HK-2 (cell line): ENCODE measurements at regions not wholly inside any gene's neighbourhood (a gene's known extent, or its start where the extent isn't known, plus 50 kb on each side); places are given as distances from the start of the nearest gene placed in this dataset.

Experiments used
- DNase-seq: peaks from one replicate; pipeline ENCODE4 v3.0.0-alpha.2; 2018; ENCODE audit not compliant: unreplicated experiment

DNA sequence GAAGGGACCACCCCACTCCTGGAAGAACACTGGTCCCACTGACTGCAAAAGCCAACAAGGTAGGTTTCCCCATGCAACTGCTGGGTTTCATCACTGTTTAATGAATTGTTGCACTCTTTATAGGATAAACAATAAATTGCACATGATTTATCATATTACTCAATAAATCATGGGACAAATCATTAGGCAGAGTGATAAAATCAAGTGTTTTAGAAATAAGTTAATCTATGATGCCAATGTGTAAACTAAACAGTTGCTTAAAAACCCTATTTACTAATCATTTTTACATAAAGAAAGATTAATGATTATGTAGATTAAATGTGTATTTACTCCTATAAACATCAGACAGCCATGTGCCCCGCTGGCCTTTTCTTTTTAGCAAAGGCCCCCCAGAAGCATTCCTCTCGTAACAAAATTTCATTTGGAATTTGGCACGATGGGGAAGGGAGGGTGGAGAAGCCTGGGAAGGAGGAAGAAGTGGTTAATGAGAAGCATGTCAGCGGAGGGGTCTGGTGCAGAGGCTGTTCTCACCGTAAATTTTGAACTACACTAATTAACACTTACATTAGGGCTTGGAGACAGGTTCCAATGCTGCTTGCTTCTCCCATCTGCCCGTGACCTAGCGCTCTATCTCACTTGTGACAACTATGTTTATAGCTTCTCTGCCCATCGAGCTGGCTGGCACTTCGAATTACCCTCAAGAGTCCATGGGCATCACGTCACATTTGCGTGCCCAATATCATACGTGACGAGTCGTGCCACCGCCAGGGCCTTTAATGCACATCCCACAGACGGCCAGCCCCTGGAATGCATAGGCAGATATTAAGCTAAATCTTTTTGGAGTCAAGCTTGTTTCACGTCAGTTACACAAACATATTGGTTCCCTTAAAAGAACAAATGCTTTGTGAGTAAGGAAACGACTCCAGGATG lies 357.7 kb upstream of the TSHZ3 start:
- DNase-seq = no peak

DNA sequence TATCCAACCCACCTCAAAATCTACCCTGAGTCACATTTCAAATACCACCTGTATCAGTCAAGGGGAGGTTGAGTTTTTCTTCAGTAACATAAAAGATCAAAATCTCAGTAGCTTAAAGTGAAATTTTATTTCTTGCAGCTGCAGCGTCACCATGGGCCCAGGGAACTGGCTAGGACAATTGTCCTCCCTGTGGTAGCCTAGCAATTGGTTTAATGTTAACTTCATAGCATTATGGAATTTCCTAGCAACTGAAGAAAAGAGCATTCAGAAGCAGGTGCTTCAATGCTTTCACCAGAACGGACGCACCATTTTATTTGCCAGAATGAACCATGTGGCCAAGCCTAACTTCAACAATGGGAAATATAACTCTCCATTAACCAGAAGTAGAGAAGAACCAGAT lies 359.3 kb upstream of the TSHZ3 start:
- no peak for DNase-seq

DNA sequence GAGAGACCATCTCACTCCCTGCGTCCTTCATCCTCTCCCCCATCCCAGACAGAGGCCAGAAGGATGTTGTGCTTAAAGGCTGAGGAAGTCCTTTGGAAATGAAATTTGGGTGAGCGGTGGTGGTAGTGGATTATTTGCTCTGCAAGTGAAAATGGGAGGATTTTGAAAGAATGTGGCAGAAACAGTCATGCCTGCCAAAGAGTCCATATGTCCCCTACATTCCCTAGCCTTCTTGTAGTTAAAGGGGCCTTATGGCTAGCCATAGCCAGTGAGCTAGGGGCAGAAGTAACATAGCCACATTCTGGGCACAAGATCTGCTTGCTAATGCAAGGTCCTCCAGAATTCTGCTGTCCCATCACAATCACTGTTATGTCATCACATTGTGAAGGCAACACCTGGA lies 360.2 kb upstream of the TSHZ3 start:
- no peak for DNase-seq

DNA sequence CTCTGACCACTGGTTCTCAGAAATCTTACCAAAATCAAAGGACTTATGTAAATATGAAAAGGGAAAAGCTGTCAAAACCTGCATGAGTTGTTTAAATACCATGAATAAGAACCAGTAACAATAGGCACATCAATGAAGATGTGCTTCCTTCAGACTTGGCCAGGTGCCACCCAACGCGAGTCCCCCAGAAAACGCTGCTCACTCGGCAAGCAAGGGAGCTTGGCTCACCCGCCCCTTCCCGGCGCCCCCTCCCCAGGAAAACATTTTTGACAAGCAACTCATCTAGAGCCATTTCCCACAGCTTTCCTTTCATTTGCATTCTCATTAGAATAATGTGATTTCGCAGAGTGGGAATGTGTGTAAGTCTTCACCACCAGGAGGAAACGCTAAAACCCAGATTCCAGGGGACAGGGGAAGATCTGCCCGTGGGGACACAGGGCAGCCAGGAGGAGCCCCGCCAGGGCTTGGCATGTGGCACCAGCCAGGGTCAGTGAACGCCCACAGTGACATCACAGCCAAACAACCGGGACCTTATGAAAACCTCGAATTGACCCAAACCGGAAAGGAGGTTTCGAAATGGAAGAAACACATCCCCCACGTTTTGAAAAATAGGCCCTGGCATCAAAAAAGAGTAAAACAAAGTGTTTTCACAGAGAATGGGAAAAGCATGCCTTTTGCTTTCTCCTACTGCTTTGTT lies 366.2 kb upstream of the TSHZ3 start:
- no peak for DNase-seq

DNA sequence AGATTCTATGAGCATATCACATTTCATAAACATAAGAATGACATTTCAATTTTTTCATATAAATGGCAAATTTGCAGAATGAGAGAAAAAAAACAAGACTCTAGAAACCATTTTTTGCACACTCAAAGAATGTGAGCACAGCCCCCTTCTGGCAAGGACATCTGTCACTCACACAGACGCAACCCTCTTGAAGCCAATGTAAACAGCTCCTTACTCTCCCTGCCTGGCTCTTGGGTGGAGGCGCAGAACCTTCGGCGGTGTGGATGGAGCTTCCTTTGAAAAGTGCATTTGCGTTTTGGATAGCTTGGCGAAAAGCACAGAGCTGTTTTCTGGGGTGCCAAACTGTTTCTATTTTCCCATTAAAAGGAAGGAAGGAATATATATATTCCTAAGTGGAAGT lies 367.6 kb upstream of the TSHZ3 start:
- no peak for DNase-seq

DNA sequence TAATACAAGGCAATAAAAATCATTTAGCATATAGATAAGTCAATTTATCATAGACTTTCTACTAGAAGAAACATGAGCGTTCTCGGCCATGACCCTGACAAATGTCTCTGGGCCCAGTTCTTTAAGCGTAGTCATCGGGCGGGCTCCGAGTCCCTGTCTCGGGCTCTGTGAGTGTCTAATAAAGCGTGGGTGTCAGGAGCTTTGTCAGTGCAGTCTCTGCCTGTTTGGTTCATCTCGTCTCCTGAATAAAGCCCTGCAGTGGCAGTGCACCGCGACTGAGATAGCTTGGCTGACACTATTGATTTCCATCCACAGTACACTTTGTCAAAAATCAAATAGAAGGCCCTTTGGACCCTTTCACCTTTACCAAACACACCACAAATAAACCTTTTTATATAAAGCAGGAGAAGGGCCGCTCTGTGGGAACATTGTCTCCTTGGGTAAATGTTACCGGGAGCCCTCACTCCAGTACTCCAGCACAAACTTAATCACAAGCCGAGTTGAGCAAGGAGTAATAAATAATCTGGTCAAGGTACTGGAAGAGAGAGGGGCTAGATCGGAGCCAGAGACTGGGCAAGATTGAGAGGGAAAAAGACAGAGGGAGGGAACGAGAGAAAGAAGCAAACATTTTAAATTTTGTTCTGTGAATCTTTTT lies 368.2 kb upstream of the TSHZ3 start:
- DNase-seq = no peak

DNA sequence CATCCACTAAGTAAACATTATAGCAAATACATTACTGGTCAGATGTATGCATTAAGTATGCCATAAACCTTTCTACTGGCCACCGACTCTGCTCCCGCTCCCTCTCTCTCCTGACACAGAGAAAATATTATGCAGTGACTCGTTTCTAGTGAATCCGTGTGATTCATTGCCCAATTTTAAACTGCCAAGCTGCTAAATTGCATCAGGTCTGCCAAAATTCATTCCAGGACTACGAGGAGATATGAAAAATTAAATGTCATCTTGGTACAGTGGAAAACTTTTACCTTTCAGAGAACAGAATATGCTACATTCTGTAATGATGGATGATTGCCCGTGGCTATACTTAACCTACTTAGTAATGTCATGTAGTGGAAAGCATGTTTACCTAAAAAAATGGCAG lies 368.8 kb upstream of the TSHZ3 start:
- DNase-seq = no peak

DNA sequence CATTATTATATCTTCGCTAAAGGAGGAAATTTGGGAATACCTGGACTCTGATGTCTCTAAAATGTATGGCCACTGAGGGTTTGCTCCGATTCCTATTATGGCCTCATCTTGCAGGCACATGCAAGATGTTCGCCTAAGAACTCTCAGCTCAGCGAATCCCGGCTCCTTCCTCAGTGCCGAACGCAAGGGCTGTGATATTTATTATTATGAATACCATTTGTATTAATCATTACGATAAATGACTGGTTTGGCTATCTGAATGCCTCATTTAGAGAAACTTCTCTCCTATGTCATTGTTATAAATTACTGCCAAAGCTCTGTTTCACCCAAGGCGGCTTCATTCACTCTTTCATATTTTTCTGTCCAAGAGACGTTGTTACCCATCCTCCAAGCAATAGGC lies 369.7 kb upstream of the TSHZ3 start:
- no peak for DNase-seq

DNA sequence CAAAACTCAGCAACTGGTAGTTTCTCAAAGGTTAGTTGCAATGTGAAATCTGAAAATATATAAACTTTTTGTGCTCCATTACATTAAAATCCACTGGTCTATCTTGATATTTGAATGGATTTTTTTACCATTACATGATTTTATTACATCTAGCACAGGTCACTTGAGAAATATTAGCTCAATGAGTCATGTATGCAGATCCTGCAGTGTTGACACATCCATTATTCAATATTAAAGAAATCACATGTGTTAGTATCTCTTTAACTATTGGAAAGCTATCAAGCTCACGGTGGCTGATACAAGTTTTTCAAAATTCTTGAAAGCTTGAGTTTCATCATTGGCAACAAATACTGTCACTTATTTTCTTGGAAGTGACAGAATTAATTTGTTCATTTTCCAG lies 373.9 kb upstream of the TSHZ3 start:
- no peak for DNase-seq

DNA sequence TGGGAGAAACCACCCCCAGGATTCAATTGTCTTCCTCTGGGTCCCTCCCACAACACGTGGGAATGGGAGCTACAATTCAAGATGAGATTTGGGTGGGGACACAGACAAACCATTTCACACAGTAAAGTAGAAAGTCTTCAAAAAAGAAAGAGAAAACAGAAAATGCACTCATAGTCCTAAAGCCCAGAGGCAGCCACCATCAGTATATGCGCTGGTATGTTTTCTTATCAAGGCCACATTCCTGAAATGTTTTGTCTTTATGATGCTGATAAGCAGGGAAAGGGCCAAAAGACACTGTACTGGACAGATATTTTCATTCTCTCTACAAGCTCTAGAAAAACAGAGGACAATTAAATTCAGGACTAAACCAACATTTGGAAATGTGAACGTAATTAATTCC lies 375.8 kb upstream of the TSHZ3 start:
- DNase-seq = no peak

DNA sequence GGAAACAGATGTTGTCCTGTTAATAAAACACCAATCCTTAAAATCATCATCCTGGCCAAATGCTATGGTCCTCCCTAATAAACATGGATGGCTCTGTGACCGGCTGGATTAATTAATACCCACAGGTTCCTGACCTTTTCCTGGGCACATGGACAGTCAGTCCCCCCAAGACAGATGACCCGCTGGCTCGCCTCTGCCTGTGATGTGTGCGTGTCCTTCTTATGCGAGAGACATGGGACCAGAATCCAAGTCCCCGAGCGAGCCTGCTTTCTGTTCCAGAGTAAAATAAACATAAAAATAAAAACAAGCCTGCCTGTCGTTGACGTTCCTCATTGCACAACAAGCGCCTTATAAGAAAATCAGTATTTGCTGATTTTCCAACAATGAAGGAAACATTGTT lies 378.3 kb upstream of the TSHZ3 start:
- DNase-seq = no peak

DNA sequence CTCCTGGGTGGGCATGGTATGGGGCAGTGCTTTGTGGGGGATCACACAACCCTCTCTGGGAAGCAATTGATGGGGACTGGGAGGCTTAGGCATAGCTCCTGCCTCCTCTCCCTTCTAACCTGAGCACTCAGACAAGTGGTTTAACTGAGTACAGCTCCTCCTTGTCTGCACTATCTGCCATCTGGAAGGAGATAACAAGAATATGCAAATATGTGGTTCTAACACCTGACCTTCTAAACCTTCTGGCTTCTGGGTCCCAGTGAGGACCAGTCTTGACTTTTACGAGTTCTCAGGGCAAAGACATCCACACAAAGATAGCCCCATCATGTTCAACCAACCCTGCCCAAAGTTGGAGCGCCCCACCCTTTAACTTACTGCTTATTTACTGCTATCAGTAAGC lies 381.0 kb upstream of the TSHZ3 start:
- DNase-seq = no peak

DNA sequence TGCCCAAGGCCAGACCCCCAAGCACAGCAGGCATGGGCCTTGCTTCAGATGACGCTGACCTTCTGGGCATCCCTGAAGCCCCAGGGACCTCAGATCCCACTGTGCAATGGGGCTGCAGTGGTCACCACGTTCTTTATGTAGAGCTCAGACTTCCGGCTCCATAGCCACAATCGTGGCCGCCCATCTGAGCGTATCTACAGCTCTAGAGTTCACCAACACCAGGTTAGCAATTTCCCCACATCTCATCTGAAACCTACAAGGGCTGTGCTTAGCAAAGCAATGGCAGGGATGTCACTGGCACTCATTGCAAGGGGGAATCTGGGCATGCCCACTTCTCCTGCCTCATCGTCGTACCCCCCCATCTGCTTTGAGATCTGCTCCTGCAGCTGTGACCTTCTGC lies 384.4 kb upstream of the TSHZ3 start:
- DNase-seq = no peak

DNA sequence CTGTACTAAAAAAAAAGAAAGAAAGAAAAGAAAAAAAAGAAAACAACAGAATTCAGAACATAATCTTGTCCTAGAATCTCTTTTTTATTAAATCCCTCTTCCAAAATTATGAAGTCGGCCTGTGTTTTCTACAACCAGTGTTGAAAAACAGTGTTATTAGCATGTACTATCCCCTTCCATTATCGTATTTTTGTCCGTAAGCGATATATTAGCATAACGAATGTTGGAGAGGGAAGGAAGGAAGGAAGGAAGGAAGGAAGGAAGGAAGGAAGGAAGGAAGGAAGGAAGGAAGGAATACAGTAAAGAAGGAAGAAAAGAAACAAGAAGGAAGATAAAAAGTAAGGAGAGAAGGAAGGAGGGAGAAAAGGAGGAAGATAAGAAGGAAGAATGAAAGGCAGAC lies 393.0 kb upstream of the TSHZ3 start:
- no peak for DNase-seq

DNA sequence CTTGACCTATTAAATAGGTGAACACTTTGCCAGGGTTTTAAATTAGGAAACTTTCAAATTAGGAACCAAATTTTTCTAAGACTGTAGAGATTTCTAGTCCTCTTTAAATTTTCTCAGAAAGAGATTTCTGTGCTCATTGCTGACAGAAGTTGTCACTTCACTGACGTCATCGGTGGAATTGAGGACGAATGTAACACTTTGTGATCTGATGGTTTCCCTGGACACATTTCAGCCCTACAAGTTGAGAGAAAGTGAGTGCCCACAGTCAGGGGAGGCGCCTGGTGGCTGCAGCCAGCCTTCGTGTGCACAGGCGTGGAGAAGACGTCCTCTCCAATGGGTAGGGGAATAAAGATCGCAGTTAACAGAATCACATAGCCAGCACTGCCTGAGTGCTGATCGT lies 396.5 kb upstream of the TSHZ3 start:
- DNase-seq = no peak

DNA sequence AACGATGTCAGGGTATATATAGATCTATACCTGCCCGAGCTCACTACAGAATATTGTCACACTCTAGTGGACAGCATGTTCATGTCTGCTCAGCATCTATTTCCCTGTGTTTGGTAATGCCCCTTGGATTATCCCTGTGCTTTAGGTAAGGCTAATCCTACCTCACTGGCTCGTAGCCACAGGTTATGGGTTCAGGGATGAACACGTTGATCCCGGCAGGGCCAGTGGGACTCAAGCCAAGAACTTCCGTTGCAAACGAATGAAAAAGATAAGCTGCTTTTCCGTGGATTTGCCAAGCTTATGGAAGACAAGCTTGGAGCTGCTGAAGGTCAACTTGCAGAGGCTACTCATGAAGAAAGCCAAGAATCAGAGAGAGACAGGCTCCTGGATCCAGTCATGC lies 400.0 kb upstream of the TSHZ3 start:
- DNase-seq = no peak

DNA sequence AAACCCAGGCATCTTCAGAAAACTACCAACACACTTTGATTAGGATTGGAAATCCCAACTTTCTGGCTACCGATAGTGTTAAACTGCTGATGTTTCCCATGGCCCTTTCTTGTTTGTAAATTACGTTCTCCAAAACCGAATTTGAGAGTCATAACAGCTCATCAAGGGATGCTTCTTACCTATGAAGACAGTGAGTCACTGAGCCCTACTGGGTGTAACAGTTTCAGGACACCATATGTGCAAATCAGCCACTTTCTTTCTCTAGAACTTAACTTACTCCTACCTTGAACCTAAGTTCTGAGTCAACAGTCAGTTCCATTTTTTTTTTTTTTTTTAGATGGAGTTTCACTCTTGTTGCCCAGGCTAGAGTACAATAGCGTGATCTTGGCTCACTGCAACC lies 410.1 kb upstream of the TSHZ3 start:
- DNase-seq = no peak

DNA sequence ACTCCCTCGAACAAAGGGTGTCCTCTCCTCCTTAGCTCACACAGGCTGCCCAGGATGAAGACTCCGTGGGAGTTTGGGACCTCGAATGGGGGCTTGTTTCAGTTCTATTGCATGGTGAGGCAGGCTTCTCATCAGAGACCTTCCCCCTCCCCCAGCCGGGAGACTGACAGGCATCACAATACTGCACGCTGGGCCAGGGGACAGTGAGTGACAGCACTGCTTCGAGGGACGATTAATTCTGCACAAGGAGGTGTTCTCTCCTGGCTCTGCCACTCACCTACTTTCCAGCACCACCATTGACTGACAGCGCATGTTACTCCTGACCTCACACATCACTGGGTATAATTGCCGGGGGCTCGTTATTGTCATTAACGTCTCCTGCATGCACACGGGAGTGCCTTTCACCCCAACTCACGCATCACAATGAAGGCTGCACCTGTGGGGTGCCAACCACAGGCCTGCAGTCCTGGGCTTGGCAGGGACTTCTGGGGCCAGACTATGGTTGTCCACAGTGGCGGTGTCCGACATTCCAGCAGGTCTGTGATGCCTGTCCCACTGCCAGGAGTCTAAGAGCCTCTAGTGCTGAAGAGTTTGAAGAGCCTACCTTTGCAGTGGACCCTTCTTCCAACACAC lies 412.2 kb upstream of the TSHZ3 start:
- DNase-seq = no peak

DNA sequence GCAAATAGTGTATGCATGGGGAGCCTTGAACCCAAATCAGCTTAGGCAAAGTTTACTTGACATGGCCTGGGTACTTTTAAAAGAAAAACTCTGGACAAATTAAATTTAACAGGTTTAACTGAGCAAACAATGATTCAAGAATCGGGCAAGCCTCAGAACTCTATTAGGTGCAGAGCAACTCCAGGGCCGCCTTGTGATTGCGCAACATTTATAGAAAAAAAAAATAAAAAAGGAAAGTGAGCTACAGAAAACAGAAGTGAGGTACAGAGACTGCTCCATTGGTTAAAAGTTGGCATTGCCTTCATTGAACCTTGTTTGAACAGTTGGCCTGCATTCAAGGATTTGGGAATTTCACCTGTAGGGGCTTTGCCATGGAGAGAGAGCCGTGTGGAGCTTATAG lies 421.0 kb upstream of the TSHZ3 start:
- no peak for DNase-seq

DNA sequence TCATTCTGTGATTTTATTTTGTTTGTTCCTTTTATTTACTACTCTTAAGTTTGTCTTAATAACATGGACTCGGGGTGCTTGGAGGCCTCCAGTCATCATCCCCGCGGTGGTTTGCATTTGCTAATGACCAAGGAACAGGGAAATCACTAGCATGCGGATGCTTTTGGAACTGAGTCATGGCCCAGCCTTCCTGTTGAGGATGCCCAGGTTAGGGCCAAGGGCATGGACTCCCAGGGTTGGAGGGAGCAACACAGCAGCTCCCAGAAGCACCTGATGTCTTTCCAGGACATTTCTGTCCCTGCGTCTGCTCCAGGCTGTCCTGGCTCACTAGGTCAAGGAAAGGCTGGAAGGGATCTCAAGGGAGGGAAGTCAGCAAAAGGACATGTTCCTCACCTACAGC lies 423.7 kb upstream of the TSHZ3 start:
- DNase-seq = no peak

DNA sequence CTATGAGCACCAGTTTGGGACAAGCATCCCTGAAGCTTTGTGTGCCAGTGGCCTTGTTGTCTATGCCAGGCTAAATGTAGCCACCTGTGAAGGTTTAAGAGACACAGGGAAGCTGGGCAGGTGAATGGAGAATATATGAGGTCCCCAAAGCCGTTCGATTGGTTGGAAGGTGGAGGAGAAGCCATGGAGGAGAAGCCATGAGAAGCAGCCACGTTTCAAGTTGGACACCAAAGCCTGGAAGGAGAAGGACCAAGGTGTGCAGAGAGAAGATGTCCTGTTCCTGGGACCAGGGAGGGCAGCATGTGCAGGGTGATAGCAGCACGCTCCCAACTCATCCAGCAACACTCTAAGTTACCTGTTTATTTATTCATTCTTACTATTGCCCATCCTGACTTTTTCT lies 432.3 kb upstream of the TSHZ3 start:
- DNase-seq = no peak

DNA sequence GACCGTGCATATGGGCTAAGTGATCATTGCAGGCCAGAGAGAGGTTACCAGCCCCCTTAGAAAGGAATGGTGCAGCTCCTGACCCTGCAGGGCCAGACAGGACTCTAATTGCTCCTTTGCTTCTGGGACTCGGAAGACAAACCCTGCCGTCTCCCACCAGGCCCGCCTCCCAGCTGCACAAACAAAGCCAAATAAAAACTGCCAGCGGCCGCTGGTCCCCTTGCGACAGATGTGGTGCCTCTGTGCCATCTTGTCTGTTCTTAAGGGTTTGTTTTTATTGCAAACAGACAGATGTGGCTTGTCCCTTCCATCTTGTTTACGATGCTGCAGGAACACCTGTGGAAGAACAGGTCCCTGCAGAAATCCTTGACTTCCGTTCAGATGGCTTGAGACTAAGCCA lies 434.4 kb upstream of the TSHZ3 start:
- DNase-seq = no peak
